ENCODE measurements at regions not wholly inside any gene's neighbourhood (a gene's known extent, or its start where the extent isn't known, plus 50 kb on each side); places are given as distances from the start of the nearest gene placed in this dataset.

DNA sequence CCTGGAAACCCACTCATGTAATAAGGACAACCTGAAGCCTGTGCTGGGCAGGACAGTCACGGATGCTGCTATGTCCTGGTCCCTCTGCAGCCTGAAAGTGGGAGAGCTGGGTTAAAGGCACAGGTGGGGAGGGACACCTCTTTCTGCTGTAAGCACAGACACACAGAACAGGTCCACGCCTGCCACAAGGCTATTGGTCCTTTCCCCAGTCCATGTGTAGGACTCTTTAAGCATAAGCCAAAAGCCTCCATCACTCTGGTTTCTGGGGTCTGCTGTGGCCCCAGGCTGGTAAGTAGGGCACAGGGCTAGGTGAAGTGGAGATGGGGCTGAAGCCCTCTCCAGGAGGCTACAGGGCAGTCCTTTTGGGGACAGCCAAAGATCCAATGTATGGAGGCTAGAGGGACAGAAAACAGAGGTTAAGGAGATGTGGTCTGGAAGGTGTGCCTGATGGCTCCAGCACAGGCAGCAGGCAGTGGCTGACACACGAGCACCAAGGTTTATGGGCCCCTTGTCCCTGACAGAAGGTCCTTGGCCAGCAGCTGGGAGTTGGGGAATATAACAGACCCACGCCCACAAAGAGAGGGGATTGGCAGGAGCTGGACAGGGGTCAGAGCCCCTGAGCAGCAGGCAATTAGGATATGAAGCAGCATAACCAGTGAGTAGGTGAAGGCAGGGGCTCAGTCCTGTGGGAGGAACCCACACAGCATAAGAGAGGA is 203.6 kb upstream of the MVB12B start:
- H3K36me3 ChIP-seq (ENCODE audit: insufficient read depth, low read length), result no peaks in the 10 kb centered on the region
- ATAC-seq (ENCODE audit: poor library complexity), result no peak
- H3K27me3 Mint-ChIP-seq, result peaks cover 49% of the 10 kb centered on the region
- H3K36me3 Mint-ChIP-seq (ENCODE audit: low read depth), result no peaks in the 10 kb centered on the region
- DNase-seq, result no peak
- no peaks in the 10 kb centered on the region for H3K4me1 Mint-ChIP-seq (ENCODE audit: low read depth)
- H3K4me1 ChIP-seq (ENCODE audit: insufficient read depth, low read length), result no peaks in the 10 kb centered on the region
- H3K27ac ChIP-seq (ENCODE audit: low read depth in 1 of 2, low read length in 2 of 2), result no peak overlapping the region
- no peak overlapping the region for H3K4me3 ChIP-seq (ENCODE audit: low read length)
- peaks cover 8 to 20% of the 10 kb centered on the region in 2 experiments for H3K27me3 ChIP-seq (ENCODE audit: control insufficient read depth in 1 of 2, insufficient read depth in 2 of 2, low read length in 2 of 2)
- H3K9me3 ChIP-seq (ENCODE audit: control insufficient read depth in 1 of 2, insufficient read depth in 1 of 2, low read length in 2 of 2), result peaks cover 0 to 11% of the 10 kb centered on the region in 2 experiments
- H3K9me3 Mint-ChIP-seq, result no peaks in the 10 kb centered on the region
- H3K4me3 Mint-ChIP-seq, result no peak overlapping the region
- TF ChIP-seq, protein P1, sequence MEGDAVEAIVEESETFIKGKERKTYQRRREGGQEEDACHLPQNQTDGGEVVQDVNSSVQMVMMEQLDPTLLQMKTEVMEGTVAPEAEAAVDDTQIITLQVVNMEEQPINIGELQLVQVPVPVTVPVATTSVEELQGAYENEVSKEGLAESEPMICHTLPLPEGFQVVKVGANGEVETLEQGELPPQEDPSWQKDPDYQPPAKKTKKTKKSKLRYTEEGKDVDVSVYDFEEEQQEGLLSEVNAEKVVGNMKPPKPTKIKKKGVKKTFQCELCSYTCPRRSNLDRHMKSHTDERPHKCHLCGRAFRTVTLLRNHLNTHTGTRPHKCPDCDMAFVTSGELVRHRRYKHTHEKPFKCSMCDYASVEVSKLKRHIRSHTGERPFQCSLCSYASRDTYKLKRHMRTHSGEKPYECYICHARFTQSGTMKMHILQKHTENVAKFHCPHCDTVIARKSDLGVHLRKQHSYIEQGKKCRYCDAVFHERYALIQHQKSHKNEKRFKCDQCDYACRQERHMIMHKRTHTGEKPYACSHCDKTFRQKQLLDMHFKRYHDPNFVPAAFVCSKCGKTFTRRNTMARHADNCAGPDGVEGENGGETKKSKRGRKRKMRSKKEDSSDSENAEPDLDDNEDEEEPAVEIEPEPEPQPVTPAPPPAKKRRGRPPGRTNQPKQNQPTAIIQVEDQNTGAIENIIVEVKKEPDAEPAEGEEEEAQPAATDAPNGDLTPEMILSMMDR (IDR thresholded peaks at IDR 0.05), result no peak
- H3K27ac Mint-ChIP-seq, result no peak overlapping the region
- ChIA-PET CTCF (no interaction called here), POLR2A (no interaction called here)
- intact Hi-C loops (cut with DNase I, micrococcal nuclease), result no loop called here

DNA sequence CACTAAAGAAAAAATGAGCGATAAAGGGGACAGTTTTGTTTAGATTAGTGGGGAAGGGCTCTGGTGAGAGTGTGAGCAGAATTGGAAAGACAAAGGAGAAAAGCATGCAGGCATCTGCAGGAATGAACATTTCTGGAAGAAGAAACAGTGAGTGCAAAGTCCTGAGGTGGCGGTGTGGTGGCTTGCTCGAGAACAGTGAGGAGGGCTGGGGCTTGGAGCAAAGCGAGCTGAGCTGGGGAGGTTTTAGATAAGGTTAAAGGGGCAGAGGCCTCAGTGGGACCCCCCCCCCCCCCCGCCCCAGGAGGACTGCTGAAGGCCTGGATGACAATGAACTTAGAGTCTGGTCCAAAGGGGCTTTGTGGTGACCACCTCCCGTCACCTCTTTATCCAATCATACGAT is 202.7 kb upstream of the MVB12B start:
- no peaks in the 10 kb centered on the region for H3K4me1 ChIP-seq (ENCODE audit: insufficient read depth, low read length)
- Mint-ChIP-seq H3K9me3 (no peaks in the 10 kb centered on the region), H3K27ac (no peak overlapping the region), H3K27me3 (peaks cover 56% of the 10 kb centered on the region), H3K36me3 (ENCODE audit: low read depth) (no peaks in the 10 kb centered on the region), H3K4me3 (no peak overlapping the region), H3K4me1 (ENCODE audit: low read depth) (no peaks in the 10 kb centered on the region)
- ChIA-PET CTCF (no interaction called here), POLR2A (no interaction called here)
- H3K9me3 ChIP-seq (ENCODE audit: control insufficient read depth in 1 of 2, insufficient read depth in 1 of 2, low read length in 2 of 2), result peaks cover 0 to 11% of the 10 kb centered on the region in 2 experiments
- peaks cover 9 to 20% of the 10 kb centered on the region in 2 experiments for H3K27me3 ChIP-seq (ENCODE audit: control insufficient read depth in 1 of 2, insufficient read depth in 2 of 2, low read length in 2 of 2)
- no peaks in the 10 kb centered on the region for H3K36me3 ChIP-seq (ENCODE audit: insufficient read depth, low read length)
- ATAC-seq (ENCODE audit: poor library complexity) (no peak), DNase-seq (no peak)
- H3K4me3 ChIP-seq (ENCODE audit: low read length), result no peak overlapping the region
- H3K27ac ChIP-seq (ENCODE audit: low read depth in 1 of 2, low read length in 2 of 2), result no peak overlapping the region
- intact Hi-C loops (cut with DNase I, micrococcal nuclease), result no loop called here
- TF ChIP-seq, protein P1 (IDR thresholded peaks at IDR 0.05), result no peak

DNA sequence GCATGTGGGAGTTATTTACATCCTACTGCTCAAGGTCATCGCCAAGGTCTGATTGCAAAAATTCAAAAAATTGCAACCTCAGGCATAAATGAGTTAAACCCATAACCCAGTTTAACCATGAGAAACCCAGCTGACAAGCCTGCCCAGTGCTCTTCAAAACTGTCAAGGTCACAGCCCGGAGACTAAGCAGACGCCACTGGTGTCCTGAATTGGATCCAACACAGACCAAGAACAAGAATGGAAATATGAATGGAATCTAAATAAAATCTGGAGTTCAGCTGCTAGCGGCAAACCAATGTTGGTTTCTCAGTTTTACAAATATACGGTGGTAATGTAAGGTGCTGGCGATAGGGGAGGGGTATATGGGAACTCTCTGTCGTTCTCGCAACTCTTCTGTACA is 201.5 kb upstream of the MVB12B start:
- Mint-ChIP-seq H3K9me3 (no peaks in the 10 kb centered on the region), H3K27me3 (peaks cover 64% of the 10 kb centered on the region), H3K4me1 (ENCODE audit: low read depth) (no peaks in the 10 kb centered on the region)

More for the DNA sequence above, 201.5 kb upstream of the MVB12B start:
- no peaks in the 10 kb centered on the region for H3K36me3 ChIP-seq (ENCODE audit: insufficient read depth, low read length)
- ATAC-seq (ENCODE audit: poor library complexity) (no peak), DNase-seq (no peak)
- peaks cover 12 to 20% of the 10 kb centered on the region in 2 experiments for H3K27me3 ChIP-seq (ENCODE audit: control insufficient read depth in 1 of 2, insufficient read depth in 2 of 2, low read length in 2 of 2)
- Mint-ChIP-seq H3K36me3 (ENCODE audit: low read depth) (no peaks in the 10 kb centered on the region), H3K27ac (no peak overlapping the region), H3K4me3 (no peak overlapping the region)
- ChIA-PET POLR2A (no interaction called here), CTCF (no interaction called here)
- intact Hi-C loops (cut with DNase I, micrococcal nuclease), result no loop called here
- H3K4me3 ChIP-seq (ENCODE audit: low read length), result no peak overlapping the region
- H3K4me1 ChIP-seq (ENCODE audit: insufficient read depth, low read length), result no peaks in the 10 kb centered on the region
- TF ChIP-seq, protein P1 (IDR thresholded peaks at IDR 0.05), result no peak
- H3K9me3 ChIP-seq (ENCODE audit: control insufficient read depth in 1 of 2, insufficient read depth in 1 of 2, low read length in 2 of 2), result peaks cover 0 to 11% of the 10 kb centered on the region in 2 experiments
- no peak overlapping the region for H3K27ac ChIP-seq (ENCODE audit: low read depth in 1 of 2, low read length in 2 of 2)
